Uterus (tissue), 2 donors: ENCODE measurements at regions not wholly inside any gene's neighbourhood (a gene's known extent, or its start where the extent isn't known, plus 50 kb on each side); places are given as distances from the start of the nearest gene placed in this dataset.

ENCODE experiments used
- POLR2A ChIP-seq, 2 donors: fragments of 450-650 bp; IDR thresholded peaks; one replicate each; pipeline ENCODE4 v1.6.1; 2016; ENCODE audit warnings: antibody characterized with exemption in 2 of 2, mild to moderate bottlenecking in 1 of 2, moderate library complexity in 1 of 2
- TF ChIP-seq, protein P1 (sequence below), 4 experiments: fragments of 200-600 bp in 2 of 4; fragments of 450-650 bp in 2 of 4; sonication (generic) in 2 of 4; IDR thresholded peaks; one replicate each; pipeline ENCODE4 v1.5.1; 2016 to 2019; ENCODE audit warnings: antibody characterized with exemption in 4 of 4, mild to moderate bottlenecking in 2 of 4, moderate library complexity in 1 of 4

DNA sequence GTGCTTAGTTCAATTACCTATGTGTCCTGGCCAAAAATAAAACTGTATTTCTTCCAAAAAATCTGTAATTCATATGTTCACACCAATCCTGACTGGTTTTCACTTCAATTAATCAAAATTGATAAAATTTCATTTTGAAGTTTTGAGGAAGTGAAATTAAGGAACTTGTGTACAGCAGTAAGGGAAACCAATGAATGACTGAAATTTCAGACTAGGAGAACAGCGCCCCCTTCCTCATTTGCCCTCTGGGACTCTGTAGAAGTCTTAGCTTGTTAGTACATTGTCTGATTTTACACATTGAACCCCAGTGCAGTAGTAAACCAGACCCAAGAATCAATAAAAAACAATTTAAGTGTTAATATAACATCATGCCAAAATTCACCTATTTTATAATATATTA, 495.3 kb upstream of the AGTR1 start:
- TF ChIP-seq, protein P1, sequence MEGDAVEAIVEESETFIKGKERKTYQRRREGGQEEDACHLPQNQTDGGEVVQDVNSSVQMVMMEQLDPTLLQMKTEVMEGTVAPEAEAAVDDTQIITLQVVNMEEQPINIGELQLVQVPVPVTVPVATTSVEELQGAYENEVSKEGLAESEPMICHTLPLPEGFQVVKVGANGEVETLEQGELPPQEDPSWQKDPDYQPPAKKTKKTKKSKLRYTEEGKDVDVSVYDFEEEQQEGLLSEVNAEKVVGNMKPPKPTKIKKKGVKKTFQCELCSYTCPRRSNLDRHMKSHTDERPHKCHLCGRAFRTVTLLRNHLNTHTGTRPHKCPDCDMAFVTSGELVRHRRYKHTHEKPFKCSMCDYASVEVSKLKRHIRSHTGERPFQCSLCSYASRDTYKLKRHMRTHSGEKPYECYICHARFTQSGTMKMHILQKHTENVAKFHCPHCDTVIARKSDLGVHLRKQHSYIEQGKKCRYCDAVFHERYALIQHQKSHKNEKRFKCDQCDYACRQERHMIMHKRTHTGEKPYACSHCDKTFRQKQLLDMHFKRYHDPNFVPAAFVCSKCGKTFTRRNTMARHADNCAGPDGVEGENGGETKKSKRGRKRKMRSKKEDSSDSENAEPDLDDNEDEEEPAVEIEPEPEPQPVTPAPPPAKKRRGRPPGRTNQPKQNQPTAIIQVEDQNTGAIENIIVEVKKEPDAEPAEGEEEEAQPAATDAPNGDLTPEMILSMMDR (IDR thresholded peaks at IDR 0.05) = no peak
- no peak for TF ChIP-seq POLR2A (IDR thresholded peaks at IDR 0.05)
